Renal pelvis (tissue), 1 donor: ENCODE measurements at regions not wholly inside any gene's neighbourhood (a gene's known extent, or its start where the extent isn't known, plus 50 kb on each side); places are given as distances from the start of the nearest gene placed in this dataset.
"Not testable (repeated sequence)": the region's sequence is repeated elsewhere in the genome, so short reads cannot be mapped to it uniquely, and the experiment has no call there.

Experiments used
- DNase-seq: peaks from one replicate; pipeline ENCODE4 v3.0.0-alpha.2; 2013

DNA sequence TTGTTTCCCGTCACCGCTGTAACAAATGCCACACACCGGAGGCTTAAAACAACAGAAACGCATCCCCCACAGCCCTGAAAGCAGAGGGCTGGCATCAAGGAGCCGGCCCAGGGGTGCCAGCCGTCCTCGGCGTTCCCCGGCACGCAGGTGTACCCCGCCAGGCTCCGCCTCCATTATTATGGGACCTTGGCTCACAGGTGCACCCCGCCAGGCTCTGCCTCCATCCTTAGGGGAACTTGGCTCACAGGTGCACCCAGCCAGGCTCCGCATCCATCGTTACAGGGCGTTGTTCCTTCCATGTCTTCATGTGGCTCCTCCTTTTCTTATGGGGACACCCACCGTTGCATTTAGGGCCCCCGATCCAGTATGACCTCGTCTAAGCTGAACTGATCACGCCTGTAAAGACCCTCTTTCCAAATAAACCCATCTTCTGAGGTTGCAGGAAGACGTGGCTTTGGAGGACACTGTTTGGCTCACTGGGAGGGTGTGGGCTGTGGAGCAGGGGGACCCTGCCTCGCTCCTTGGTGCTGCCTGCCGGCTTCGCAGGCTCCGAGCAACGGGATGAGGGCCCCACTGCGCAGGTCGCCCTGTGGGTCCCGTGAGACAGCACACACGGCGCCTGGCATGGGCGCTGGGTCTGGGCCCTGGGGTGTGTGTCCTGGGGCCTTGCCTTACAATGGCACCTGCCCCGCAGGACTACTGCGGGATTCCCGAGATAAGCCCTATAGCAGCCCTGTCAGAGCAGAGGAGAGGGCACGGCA is 154.9 kb upstream of the ZNF469 start:
- not testable (repeated sequence) for DNase-seq

DNA sequence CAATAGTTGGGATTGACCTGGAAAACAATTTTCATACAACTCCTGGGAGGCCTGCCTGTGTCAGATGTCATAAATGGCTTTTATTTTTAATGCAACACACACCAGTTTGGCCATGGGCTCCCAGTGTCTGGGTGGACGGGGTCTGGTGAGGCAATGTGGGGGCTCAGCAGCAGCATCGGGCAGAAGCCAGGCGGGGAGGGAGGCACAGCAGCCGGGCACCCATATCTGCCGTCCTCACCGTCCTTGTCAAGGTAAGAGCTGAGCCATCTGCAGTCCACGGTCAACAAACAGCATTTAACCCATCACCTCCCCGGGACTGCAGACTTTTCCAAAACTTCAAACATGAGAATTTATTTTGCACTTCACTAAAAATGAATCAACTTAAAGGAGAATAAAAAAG is 154.0 kb upstream of the ZNF469 start:
- not testable (repeated sequence) for DNase-seq

DNA sequence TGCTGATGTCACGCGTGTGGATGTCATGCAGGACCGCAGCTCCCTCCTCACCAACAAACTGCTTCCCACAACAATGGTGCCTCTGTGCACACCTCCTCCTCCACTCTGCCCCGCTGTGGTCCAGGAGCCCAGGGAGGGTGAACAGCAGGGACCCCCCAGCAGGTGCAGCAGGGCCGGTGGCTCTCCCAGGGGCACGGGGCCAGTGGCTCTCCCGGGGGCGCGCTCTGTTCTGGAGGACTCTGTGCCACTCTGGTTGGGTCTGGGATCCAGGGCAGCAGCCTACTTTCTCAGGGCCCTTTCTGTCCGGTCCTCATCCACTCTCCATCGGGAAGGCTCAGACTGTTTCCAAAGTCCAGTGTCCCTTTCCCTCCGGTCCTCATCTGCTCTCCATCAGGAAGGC is 153.0 kb upstream of the ZNF469 start:
- not testable (repeated sequence) for DNase-seq

DNA sequence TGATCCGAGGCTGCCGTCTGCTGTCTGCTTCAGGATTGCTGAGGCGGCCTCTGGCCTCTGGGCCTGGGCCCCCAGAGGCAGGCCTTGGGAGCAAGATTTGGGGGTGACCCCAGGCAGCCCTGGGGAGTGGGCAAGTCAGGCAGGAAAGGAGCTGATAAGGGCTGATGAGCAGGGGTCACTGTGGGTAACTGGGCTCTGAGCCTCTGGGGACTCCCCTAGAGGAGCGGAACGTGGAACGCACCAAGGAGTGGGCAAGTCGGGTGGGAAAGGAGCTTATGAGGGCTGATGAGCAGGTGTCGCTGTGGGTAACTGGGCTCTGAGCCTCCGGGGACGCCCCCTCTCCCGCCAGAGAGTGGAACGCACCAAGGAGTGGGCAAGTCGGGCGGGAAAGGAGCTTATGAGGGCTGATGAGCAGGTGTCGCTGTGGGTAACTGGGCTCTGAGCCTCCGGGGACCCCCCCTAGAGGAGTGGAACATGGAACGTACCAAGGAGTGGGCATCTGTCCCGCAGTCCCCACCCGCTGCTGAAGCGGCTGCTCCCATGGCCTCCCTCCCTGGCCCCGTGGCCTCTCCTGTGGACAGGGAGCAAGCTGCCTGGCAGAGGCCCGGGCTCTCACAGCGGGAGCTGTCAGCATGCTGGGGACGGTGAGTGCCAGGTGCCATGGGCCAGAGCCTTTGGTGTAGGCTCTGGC is 152.3 kb upstream of the ZNF469 start:
- DNase-seq = not testable (repeated sequence)

- DNase-seq = not testable (repeated sequence)
Measured at GRCh38 chr16:88230967-88231615, 151.7 kb upstream of the ZNF469 start.

- DNase-seq = not testable (repeated sequence)
Measured at GRCh38 chr16:88231839-88232238, 150.9 kb upstream of the ZNF469 start.

- not testable (repeated sequence) for DNase-seq
Measured at GRCh38 chr16:88232401-88233258, 150.1 kb upstream of the ZNF469 start.

- not testable (repeated sequence) for DNase-seq
Measured at GRCh38 chr16:88233621-88234420, 148.9 kb upstream of the ZNF469 start.

DNA sequence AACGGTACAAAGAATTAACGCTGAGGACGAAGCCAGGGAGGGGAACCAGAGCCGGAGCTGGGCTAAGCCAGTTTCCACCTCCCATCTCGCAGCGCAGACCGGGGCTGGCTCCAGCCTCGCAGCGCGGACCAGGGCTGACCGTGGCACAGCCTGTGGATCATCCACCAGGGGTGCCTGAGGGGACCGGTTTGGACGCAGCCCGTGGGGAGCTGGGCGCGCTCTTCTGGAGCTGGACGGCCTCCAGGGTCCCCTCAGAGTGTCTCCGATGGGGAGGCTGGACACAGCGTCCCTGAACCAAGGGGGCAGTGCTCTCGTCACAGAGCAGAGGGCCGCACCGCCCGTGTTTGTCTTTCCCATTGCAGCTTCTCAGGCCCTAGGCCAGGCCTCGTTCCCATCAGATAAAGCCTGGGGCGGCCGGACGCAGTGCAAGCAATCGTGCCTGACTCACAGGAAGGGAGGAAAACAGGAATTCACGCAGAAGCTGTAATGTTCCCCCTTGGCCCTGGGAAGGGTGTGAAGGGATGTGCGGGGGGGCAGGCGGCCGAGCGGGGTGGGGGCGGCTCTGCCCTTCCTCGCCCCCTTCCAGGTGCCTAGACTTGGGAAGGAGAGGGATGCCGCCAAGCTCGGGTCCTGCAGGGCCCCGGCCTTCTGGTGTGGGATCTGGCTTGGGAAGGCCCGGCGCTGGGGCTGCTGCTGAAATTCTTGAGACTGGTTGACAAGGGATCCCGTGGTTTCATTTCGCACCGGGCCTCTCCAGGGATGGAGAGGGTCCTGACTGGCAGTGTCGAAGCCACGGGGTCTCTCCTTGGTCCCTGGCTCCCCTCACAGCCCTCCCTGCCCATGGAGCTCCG is 148.1 kb upstream of the ZNF469 start:
- DNase-seq = not testable (repeated sequence)

DNA sequence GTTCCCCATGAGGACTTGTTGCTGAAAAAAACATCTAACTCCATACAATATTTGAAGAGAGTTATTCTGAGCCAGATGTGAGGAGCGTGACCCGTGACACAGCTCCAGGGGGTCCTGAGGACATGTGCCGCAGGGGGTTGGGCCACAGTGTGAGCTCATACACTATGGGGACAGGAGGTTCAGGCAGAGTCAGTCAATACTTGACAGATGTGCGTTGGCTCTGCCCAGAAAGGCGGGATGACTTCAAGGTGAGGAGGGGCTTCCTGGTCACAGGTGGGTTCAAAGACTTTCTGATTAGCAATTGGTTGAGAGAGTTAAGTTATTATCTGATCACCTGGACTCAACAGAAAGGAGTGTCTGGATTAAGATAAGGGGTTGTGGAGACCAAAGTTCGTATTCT is 147.1 kb upstream of the ZNF469 start:
- not testable (repeated sequence) for DNase-seq

DNA sequence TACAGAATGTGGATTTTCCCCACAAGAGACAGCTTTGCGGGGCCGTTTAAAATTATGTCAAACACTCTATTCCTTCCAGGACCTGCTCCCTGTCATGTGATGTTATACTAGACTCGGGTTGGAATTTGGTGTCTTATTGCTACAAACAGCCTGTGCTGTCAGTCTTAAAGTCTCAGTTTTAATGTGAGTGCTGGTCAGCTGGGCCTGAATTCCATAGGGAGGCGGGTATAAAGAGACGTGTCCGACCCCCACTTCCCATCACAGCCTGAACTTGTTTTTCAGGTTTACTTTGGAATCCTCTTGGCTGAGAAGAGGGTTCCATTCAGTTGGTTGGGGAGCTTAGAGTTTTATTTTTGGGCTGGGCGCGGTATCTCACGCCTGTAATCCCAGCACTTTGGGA is 146.5 kb upstream of the ZNF469 start:
- peak; percentile 73 for DNase-seq

DNA sequence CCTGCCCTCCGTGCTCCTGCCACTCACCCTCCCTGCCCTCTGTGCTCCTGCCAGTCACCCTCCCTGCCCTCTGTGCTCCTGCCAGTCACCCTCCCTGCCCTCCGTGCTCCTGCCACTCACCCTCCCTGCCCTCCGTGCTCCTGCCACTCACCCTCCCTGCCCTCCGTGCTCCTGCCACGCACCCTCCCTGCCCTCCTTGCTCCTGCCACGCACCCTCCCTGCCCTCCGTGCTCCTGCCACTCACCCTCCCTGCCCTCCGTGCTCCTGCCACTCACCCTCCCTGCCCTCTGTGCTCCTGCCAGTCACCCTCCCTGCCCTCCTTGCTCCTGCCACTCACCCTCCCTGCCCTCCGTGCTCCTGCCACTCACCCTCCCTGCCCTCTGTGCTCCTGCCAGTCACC is 145.4 kb upstream of the ZNF469 start:
- not testable (repeated sequence) for DNase-seq

DNA sequence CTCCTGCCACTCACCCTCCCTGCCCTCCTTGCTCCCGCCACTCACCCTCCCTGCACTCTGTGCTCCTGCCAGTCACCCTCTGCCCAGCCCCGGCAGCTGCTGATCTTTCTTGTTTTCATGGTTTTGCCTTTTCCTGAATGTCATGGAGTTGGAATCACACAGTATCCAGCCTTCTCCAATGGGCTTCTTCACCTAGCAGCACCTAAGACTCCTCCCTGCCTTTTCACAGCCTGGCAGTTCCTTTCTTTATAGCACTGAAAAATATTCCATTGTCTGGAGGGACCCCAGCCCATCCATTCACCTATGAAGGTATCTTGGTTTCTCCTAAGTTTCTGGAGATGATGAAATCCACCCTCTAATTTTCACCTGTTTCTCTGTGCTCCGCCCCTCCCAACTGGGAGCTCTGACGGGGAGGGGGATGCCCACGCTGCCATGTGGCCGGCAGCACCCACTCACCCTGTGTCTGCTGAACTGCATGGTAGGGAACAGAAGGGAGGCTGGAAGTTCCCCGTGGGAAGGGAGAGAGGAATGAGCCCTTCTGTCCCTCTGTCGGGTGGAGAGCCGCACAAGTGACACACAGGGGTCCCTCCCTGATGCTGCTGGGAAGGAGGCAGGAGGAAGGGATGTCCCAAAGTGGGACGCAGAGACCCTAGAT is 144.9 kb upstream of the ZNF469 start:
- DNase-seq = not testable (repeated sequence)

- peak; percentile 68 for DNase-seq
Measured at GRCh38 chr16:88238732-88239274, 144.0 kb upstream of the ZNF469 start.

DNA sequence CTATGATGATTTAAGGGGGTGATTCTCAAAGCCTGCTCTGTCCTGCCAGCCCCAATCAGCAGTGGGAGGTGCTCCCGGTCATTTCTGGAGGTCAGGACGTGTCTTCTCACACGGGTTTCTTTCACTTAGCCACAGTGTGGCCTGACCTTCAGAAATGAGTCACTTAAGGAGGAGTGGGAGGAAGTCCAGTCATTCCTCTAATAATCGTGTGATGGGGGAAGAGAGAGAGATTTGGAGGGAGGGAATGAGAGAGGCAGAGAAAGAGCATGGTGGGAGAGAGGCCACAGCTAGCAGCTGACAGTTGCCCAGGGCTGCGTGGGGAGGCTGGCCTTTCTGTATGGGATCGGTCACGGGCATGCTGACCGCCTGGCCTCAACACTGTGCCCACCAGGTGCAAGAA is 142.6 kb upstream of the ZNF469 start:
- not testable (repeated sequence) for DNase-seq

DNA sequence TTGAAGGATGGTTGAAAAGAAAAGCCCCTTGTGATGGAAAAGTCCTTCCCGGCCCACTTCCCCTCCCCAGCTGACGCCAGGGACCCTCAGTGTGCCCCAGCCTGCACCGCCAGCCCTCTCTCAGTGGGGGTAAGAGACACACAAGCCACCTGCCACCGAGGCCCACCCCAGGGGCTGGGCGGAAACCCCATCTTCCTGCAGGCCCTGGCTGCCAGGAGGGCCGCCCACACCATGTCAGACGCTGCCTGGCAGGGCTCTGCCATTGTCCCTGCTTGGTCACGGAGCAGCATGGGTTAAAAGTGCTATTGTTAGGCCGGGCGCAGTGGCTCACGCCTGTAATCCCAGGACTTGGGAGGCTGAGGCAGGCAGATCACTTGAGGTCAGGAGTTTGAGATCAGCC is 142.0 kb upstream of the ZNF469 start:
- DNase-seq = not testable (repeated sequence)

DNA sequence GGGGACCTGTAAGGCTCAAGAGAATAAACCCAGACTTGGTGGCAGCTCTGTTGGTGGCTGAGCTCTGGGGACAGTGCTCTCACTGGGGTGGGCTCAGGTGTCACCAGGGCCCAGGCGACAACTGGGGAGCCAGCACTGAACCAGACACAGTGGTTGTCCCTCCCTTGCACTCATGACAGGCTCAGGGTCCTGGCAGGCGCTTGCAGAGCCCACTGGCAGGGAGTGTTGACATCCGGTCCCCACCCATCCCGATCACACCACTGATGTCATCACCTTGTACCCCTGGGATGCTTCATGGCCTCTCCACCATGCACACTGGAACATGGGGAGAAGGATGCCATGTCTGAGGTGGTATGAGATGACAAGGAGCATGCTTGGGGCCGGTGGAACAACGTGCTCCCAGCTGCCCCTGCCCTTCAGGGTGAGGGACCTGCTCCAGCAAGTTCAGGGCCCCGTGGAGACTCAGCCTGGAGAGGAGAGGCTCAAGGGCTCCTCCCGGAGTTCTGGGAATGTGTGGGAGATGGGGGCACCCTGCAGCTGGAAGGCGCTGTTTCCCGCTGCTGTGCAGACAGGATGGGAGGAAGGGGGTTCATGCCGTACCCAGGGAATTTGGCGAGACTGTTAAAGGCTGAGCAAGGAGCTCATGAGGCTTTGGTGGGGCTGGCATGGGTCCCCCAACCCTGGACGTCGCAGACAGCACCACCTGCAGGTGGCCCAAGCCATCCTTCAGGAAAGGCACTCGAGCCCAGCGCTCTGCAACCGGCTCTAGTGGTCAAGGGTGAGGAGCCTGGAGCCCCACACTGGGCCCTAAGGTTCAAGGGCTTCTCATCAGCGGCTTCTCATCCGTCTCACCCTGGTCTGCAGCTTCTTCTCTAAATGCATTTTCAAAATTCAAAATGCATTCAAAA is 141.1 kb upstream of the ZNF469 start:
- not testable (repeated sequence) for DNase-seq
